GM19395 (cell line): ENCODE measurements at regions not wholly inside any gene's neighbourhood (a gene's known extent, or its start where the extent isn't known, plus 50 kb on each side); places are given as distances from the start of the nearest gene placed in this dataset.

Experiments used
- ATAC-seq: cut with Tn5 transposase; IDR thresholded peaks from one replicate; pipeline ENCODE4 v1.9.1; 2021; ENCODE audit warnings: mild to moderate bottlenecking, moderate library complexity; ENCODE audit not compliant: unreplicated experiment

DNA sequence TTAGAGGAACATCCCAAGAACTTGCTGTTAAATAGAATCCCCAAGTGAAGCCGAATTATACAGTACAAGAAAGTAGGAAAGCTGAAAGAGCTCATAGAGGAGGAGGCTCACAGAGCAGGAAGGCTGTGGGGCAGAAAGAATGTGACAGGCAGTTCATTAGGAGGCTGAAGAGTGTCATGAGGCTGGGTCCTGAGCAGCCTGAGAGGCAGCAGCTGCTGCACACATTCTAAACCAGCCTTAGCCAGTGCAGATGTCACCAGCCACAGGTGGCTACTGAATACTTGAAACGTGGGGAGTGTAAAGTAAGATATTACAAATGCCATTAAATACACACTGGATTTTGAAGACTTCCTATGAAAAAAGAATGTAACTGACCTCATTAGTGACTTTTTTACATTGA lies 490.2 kb upstream of the KLHL29 start:
- no peak for ATAC-seq

DNA sequence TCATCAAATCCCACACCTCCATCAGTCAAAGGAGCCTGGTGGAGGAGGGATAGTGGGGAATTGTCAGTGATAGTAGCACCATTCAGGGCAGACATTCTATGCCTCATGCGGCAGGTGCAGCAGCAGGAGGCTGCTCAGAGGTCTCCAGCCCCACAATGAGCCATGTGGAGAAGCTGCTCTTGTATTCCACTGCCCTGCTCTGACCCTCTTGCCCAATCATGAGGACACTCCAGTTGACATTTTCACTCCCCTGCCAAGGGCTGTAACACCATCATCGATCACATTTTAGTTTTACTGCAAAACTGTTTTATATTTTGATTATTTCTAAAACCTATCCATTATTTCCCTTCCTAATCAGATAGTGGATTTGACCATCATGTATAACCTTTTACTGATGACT lies 487.6 kb upstream of the KLHL29 start:
- ATAC-seq, result no peak

DNA sequence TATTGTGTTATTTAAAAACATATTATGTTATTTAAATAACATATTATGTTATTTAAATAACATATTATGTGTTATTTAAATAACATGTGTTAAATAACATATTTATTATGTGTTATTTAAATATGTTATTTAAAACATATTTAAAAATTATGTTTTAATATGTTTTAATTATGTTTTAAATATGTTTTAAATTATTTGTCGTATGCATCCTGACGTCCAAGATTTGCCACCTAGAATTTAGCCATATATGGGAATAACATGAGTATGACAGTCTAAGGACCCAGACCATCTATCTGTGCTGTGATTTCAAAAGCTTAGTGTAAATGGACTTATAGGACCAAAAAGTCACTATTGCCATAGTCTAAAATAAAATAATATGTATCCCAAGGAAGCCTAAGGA lies 484.3 kb upstream of the KLHL29 start:
- no peak for ATAC-seq

DNA sequence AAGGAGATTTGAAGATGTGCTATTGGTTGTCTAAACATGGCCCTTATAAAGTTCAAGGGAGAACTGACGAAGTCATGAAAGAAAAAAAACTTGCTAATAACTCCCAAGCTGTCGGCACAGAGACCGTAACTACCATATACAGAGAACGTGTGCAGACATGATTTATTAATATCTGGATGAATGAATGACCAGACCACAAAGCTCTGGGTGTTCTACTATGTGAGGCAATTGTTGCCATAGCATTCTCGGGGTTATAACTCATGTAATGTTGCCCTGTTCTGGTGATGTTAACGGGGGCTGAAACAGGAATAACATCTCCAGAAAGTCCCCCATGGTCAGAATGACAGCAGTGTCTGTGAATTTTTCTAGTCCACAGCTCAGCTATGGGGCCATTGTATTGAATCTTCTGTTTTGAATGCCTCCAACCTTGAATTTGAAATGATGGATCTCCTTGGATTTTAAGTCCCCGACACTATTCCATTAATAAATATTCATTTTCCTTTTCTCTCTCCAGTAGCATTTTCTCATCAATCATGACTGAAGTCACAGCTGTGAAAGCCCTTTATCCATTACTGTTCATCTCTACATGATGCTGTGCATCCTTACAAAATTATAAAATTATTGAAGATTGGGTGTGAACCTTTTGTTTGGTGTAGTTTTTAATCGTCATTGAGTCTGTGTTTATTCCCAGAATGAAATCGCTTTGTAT lies 483.4 kb upstream of the KLHL29 start:
- no peak for ATAC-seq

DNA sequence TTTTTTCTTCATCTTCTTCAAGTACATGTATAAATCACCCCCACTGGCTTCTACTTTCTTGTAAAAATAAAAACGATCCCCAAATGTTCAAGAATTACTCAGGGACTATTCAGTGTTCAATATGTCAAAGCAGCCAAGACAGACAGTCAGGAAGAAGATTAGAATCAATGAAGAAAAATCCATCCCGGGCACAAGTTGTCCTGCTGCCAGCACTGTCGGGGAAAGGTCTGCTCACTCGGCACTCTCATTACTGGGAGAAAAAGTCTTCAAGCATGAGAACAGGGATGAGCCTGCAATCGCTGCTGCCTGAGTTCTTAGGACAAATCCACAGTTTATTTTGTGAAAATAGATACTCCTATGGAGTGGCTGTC lies 482.8 kb upstream of the KLHL29 start:
- no peak for ATAC-seq

DNA sequence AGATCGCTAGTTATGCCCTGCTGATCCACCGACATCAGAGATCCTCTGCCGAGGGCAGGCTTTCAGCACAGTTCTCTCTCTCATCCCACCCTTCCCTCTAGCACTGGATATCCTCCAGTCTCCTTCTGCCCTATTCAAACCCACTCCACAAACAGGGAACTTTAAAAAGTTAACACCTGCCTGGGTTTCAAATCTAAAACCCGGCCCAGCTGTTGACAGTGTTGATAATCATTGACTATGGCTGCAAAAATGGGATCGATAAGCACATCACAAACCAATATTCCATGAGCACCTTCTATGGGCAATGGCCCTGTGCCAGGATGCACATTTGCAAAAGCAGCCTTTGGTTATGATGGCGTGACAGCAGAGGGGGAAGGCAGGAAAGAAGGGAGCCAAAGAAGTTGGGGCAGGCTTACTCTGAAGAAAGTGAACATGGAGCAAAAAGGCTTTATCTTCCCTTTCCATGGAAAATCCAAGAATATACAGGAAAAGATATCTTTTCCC lies 482.3 kb upstream of the KLHL29 start:
- ATAC-seq, result no peak

DNA sequence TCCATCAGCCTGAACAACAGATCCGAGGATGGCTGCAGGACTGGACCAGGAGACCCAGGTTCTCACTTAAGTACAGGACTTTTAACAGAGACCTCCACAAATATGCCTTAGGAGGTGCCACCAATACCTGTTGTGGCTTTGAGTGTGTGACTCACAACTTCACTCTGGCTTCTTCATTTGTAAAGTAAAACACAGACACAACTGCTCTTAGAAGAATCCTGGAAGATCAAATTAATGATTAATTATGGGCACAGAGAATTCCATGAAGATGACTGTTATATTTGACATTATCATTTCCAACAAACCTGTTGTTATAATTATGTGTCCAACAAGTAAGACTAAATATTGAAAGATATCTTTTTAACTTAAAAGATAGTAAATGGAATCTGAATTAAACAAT lies 481.4 kb upstream of the KLHL29 start:
- ATAC-seq, result no peak

DNA sequence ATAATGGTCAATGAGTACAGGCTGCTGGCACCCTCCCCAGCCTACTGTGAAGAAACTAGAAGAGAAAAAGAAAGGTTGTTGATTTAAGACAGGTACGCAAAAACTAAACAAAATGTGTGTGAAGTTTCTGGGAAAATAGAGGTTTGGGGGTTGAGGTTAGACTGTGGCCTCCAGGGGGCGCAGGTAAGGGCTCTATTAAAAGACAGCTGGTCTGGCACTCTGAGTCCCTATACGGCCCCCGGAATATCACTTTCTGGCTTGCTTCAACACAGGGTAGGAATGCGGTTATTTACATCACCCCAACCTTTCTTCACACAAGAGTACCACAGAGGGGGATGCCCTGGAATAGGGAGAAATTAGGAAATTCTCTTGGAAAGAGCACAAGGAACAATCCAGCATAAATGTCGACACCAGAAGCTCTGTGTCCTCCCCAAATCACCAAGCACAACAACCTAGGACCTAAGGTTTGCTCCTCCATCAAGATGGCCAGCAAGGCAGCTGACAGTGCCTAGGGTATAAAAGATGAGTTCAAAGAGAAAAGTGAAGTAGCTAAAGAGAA lies 480.8 kb upstream of the KLHL29 start:
- ATAC-seq, result no peak

DNA sequence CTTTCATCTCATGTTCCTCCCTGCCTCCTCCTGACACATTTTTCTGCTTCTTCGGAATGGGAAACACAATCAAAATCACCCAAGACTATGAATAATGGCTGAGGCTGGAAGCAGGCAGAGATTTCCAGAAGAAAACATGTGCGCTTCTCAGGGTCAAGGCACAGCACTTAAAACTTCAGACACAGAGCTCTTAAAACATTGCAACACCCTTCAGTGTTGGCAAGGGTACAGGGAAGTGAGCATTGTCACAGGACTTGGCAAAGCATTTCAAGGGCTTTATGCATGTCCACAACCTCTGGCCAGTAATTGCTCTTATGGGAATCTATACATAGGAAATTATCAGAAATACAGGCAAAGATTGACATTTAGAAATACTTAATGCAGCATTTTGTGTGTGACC lies 477.6 kb upstream of the KLHL29 start:
- ATAC-seq, result no peak

DNA sequence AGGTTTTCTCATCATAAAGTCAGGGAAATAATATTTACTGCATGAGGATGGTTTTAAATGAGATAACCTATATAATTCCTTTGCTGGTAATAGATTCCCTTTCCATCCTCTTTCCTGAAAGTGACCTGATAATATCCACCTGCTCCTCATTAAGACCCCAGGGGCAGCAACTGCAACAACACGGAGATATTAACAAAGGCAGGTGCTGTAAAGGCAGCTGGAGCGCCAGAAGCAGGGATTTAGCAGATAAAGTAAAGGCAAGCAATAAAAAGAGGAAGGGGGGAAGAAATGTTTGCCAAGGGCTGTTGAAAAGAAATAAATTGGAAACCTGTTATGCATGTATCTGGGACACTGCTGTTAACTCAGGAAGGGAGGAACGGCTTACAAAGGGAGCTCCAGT lies 472.6 kb upstream of the KLHL29 start:
- ATAC-seq, result no peak

DNA sequence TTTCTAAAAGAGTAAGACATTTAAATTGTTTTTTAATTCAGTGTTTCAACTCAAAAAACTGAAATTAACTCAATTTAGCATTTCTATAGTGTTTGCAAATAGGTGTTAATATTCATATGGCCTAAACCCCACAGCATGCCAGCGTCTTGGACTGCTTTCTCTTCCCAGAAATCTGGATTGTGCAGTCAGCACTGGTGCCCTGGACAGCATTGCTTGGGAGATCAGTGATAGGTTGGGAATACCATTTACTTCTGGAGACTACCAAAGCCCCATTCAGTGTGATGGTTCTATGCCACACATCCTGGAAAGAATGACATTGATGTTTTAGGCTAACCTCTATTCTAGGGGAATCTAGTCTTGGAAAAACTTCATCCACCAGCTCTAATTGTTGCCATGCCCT lies 455.0 kb upstream of the KLHL29 start:
- no peak for ATAC-seq

DNA sequence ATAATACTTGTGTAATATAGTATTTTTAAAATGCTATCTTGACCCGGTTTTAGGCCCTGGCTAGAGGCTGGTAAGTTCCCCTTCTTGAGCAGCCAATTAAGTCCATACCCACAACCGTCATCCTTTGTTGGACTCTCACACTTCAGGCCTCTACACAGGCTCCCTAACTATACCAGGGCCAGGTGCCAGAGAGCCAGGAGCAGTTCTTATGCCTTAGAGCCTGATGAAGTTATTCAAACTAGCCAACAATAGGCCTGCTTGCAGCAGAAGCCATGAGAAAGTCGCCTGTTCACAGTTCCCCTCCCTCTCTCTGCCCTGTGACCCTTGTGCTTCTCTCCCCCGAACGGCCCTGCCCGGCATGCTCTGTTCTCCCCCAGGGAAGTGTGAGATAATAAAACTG lies 454.2 kb upstream of the KLHL29 start:
- no peak for ATAC-seq

DNA sequence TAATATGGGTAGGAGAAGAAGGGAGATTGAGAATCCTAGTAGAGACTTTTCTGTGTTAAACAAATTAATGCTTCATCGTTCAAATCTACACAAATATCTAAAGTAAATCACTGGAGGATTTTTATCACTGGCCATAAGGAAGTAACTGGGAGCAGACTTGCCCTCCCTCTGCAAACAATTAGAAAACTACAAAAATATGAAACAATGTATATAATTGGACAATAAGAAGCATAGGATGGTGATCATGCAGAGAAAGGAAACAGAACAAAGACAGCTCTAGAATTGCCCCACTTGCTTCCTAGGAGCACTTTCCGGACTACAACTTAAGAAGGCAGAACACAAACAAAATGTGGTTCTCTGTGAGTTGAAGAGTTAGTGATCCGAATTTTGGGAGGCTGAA lies 452.7 kb upstream of the KLHL29 start:
- no peak for ATAC-seq

DNA sequence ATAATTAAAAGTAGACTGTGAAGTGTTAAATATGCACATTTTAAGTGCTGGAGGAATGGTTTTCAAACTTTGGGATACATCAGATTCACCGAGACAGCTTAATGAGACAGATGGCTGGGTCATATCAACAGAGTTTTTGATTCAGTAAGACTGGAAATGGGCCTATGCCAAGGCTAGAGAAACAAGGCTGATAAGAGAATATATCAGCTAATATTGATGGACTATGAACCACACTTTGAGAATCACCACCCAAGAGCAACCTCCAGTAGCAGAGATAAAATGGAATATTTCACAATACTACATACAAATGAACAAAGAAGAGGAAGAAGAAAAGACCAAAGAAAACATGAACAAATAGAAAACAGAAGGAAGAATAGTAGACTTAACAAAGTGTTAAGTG lies 450.2 kb upstream of the KLHL29 start:
- no peak for ATAC-seq

DNA sequence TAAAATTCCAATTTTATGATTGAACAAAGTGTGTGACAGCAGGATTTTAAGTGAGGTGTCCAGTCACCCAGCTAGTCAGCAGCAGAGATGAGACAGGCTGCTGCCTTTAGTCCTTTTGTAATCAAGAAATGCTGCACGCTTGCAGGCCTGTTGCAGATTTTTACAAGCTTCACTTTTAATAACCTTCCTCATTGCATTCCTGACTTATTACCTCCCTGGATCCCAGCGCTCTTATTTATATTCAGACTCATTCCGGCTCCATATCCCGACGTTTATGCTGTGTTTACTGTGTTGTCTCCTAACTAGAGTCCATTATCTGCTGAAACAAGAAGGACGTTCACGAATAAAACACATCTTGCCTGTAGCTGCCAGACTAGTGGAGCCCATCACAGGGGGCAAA lies 442.5 kb upstream of the KLHL29 start:
- ATAC-seq, result no peak

DNA sequence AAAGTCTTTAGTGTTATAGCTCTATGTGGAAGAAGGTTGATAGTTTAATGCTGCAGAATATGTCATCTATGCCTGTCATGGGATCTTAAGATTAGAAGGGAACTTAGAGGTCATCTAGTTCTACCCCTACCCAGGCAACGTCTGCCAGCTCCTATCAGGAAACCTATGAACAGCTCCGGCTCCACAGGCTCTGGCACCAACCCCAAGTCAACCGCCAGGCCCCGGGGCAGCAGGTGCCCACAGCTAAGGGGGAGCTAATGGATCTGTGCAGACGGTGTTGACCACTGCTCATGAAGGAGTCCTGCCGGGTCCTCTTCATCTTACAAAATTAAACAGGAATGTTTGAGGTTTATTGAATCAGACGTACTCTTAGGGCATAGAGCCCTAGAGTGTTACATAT lies 440.8 kb upstream of the KLHL29 start:
- ATAC-seq, result no peak

DNA sequence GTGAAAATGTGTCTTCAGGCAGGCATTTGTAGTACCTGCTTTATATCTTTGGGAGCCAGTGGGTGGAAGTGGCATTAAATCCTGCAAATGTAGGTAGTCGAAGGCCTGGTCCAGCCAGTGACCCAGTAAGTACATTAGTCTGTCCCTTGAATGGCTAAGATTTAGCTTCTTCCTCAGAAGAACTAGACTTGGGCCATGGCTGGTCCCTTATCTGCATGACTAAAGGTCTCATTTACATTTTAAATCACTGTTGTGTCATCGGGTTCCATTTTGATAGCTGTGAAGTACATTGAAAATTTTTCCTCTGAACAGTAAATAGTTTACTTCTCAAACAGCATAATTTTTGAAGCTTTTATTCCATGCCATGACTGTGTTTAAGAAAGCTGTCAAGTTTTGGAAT lies 438.4 kb upstream of the KLHL29 start:
- ATAC-seq, result no peak

DNA sequence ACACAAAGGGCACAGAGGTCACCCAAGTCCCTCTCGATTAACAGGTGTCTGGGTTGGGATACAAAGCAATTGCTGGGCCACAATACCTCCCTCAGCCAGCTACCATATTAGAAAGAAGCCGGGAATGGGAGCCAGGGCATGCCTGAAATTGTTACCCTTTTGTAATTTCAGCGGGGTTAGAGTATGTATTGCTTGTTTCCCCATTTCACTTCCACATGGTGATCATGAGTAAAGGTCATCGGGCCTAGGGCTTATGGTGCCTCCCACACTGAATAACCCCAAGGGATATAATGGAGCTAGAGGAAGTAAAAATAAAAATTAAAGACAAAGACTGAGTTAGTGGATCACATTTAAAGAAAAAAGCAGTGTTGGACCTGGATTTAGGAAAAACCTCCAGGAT lies 437.2 kb upstream of the KLHL29 start:
- no peak for ATAC-seq

DNA sequence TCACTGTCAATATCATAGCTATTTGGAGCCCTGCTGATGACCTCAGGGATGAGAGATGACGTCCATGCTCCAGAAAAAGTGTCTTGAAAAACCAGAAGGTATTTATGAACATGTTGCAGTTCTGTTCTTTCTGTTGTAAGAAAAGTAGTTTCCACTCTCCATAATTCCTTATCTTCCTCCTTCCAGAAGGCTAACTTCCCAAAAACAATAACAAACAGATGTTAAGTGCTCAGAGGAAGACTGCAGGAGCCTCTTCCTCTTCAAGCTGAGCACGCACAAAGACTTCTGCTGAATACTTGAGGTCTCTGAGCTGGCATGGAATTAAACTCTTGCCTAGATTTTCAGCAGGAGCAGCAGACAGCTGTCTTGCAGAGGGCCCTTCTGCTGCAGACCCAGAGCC lies 434.5 kb upstream of the KLHL29 start:
- ATAC-seq, result no peak

DNA sequence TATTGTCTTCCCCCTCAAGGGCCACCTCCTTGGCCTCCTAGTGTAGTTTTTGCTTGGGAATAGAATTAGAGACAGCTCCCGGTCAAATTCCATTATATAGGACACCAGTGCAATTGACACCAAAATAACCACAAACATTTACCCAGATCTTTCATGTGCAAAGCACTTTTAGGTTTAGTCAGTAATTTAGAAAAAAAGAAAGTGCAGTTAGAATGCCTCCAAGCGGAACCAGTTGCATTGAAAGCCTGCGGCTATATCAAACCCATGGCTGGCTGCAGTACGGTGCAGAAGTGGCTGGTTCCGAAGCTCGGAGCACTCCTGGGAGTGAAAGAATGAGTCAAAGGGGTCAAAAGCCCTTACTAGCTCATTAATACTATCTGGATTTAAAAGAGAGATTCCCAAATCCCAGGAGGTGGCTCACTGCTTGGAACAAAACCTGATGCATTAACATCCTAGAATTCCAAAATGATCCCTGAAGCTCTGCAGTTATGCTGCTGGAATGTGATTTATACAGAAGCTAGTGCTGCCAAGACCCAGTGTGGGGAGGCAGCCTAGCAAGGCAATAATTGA lies 432.2 kb upstream of the KLHL29 start:
- no peak for ATAC-seq

DNA sequence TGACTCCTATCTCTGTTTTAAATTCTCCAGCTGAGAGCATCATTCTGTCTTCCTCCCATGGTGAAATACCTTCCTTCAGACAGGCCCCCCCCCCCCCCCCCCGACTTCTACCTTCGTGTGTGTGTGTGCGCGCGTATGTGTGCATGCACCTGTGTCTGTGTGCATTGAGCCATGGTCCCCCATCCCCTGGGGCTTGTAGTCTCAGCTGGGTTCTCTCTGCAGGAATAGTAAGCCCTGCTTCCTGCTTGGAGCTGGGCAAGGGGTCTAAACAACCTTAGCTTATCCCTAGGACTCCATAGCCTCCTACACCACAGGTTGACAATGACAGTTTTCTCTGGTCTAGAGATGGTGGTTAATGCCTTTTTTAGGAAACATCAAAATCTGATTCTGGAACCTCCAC lies 427.5 kb upstream of the KLHL29 start:
- no peak for ATAC-seq

DNA sequence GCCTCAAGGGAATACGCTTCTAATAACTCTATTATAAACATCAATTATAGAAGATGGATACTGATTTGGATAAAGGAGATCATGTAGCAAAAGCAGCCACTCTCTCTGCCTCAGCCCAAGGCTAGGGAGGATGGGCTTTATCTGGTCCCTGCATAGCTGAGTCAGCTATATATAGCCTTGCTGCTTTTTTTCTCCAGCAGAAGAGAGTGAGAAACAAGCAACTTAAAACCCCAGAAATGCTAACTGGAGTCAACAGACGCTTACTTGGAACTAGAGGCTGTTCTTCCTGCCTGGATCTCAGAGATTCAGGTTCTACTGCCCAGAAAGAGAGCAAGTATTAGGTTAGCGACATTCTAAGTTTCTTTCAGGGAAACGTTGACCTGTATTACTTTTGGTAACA lies 426.7 kb upstream of the KLHL29 start:
- no peak for ATAC-seq

DNA sequence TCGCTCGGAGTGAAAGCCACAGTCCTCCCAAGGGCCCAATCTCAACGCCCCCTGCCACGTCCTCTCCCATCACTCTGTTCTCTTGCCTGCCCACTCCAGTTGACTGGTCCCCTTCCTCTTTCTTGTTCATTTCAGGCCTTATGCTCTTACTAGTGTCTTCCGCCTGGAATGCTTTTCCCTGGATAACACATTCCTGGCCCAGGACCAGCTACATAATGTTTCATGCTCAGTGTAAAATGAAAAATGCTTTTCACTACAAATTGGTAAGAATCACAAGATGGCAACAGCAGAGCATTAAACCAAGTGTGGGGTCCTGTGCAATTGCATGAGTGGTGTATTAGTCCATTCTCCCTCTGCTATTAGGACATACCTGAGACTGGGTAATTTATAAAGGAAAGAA lies 417.2 kb upstream of the KLHL29 start:
- ATAC-seq, result no peak
